ENCODE measurements at regions not wholly inside any gene's neighbourhood (a gene's known extent, or its start where the extent isn't known, plus 50 kb on each side); places are given as distances from the start of the nearest gene placed in this dataset.

GRCh38 chr2:16852651-16853050 lies 187.0 kb upstream of the CYRIA start:
- H3K4me3 Mint-ChIP-seq: no peak overlapping the region
- H3K27ac Mint-ChIP-seq: no peak overlapping the region
- Histone ChIP-seq H3K9me2 (ENCODE audit: insufficient read depth) (no peaks in the 10 kb centered on the region), H4K20me1 (replicated peaks; ENCODE audit: insufficient read depth) (no peaks in the 10 kb centered on the region), H3K79me2 (replicated peaks; ENCODE audit: insufficient read depth) (no peaks in the 10 kb centered on the region), H3K36me3 (ENCODE audit: insufficient read depth) (no peaks in the 10 kb centered on the region), H3K27ac (ENCODE audit: low read depth) (no peak overlapping the region), H2AFZ (no peak overlapping the region), H3F3A (replicated peaks; ENCODE audit: low read depth) (no peaks in the 10 kb centered on the region), H3K4me3 (no peak overlapping the region), H3K27me3 (ENCODE audit: insufficient read depth) (no peaks in the 10 kb centered on the region), H3K4me2 (no peak overlapping the region), H3K4me1 (ENCODE audit: insufficient read depth) (no peaks in the 10 kb centered on the region)
- DNase-seq (ENCODE audit: low spot score): no peak
- H3K4me1 Mint-ChIP-seq: no peaks in the 10 kb centered on the region
- no peak for ATAC-seq
- no peaks in the 10 kb centered on the region for H3K9me3 Mint-ChIP-seq
- H3K27me3 Mint-ChIP-seq (ENCODE audit: insufficient read depth, low read depth, poor library complexity): no peaks in the 10 kb centered on the region
- H3K36me3 Mint-ChIP-seq (ENCODE audit: low read depth): no peaks in the 10 kb centered on the region
- TF ChIP-seq, protein P1, sequence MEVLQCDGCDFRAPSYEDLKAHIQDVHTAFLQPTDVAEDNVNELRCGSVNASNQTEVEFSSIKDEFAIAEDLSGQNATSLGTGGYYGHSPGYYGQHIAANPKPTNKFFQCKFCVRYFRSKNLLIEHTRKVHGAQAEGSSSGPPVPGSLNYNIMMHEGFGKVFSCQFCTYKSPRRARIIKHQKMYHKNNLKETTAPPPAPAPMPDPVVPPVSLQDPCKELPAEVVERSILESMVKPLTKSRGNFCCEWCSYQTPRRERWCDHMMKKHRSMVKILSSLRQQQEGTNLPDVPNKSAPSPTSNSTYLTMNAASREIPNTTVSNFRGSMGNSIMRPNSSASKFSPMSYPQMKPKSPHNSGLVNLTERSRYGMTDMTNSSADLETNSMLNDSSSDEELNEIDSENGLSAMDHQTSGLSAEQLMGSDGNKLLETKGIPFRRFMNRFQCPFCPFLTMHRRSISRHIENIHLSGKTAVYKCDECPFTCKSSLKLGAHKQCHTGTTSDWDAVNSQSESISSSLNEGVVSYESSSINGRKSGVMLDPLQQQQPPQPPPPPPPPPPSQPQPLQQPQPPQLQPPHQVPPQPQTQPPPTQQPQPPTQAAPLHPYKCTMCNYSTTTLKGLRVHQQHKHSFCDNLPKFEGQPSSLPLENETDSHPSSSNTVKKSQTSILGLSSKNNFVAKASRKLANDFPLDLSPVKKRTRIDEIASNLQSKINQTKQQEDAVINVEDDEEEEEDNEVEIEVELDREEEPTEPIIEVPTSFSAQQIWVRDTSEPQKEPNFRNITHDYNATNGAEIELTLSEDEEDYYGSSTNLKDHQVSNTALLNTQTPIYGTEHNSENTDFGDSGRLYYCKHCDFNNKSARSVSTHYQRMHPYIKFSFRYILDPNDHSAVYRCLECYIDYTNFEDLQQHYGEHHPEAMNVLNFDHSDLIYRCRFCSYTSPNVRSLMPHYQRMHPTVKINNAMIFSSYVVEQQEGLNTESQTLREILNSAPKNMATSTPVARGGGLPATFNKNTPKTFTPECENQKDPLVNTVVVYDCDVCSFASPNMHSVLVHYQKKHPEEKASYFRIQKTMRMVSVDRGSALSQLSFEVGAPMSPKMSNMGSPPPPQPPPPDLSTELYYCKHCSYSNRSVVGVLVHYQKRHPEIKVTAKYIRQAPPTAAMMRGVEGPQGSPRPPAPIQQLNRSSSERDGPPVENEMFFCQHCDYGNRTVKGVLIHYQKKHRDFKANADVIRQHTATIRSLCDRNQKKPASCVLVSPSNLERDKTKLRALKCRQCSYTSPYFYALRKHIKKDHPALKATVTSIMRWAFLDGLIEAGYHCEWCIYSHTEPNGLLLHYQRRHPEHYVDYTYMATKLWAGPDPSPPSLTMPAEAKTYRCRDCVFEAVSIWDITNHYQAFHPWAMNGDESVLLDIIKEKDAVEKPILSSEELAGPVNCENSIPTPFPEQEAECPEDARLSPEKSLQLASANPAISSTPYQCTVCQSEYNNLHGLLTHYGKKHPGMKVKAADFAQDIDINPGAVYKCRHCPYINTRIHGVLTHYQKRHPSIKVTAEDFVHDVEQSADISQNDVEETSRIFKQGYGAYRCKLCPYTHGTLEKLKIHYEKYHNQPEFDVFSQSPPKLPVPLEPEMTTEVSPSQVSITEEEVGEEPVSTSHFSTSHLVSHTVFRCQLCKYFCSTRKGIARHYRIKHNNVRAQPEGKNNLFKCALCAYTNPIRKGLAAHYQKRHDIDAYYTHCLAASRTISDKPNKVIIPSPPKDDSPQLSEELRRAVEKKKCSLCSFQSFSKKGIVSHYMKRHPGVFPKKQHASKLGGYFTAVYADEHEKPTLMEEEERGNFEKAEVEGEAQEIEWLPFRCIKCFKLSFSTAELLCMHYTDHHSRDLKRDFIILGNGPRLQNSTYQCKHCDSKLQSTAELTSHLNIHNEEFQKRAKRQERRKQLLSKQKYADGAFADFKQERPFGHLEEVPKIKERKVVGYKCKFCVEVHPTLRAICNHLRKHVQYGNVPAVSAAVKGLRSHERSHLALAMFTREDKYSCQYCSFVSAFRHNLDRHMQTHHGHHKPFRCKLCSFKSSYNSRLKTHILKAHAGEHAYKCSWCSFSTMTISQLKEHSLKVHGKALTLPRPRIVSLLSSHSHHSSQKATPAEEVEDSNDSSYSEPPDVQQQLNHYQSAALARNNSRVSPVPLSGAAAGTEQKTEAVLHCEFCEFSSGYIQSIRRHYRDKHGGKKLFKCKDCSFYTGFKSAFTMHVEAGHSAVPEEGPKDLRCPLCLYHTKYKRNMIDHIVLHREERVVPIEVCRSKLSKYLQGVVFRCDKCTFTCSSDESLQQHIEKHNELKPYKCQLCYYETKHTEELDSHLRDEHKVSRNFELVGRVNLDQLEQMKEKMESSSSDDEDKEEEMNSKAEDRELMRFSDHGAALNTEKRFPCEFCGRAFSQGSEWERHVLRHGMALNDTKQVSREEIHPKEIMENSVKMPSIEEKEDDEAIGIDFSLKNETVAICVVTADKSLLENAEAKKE (CRISPR knock-in tag; IDR thresholded peaks at IDR 0.05): no peak
- TF ChIP-seq POLR2AphosphoS5 (IDR thresholded peaks at IDR 0.05; ENCODE audit: low read depth) (no peak), ETS1 (IDR thresholded peaks at IDR 0.05) (no peak), CTCF (conservative IDR thresholded peaks at IDR 0.05; ENCODE audit: low read depth in 2 of 2) (no peak), CREB1 (CRISPR knock-in tag; IDR thresholded peaks at IDR 0.05; ENCODE audit: low read depth) (no peak)

Data from GM23338 (cell line).